GM23338 (cell line): ENCODE measurements at regions not wholly inside any gene's neighbourhood (a gene's known extent, or its start where the extent isn't known, plus 50 kb on each side); places are given as distances from the start of the nearest gene placed in this dataset.

Experiments used
- ATAC-seq: fragments of 200-7000 bp; cut with Tn5 transposase; 3 replicates; pipeline ENCODE4 v1.9.1; 2020
- DNase-seq: peaks from one replicate; pipeline ENCODE4 v3.0.0-alpha.2; 2015; ENCODE audit warnings: low spot score
- H2AFZ ChIP-seq: fragments of 200-600 bp; sonication (generic); 2 replicates; pipeline ENCODE4 v1.8.0; 2016; ENCODE audit warnings: antibody characterized with exemption, mild to moderate bottlenecking, moderate library complexity
- H3F3A ChIP-seq: fragments of 200-600 bp; sonication (generic); replicated peaks from 2 replicates; pipeline ENCODE4 v1.8.0; 2017; ENCODE audit warnings: antibody characterized with exemption, mixed run types, low read depth
- H3K27ac ChIP-seq: fragments of 200-600 bp; sonication (generic); 2 replicates; pipeline ENCODE4 v1.6.1; 2016; ENCODE audit warnings: low read depth
- H3K27me3 ChIP-seq: fragments of 200-600 bp; sonication (generic); 2 replicates; pipeline ENCODE4 v1.8.0; 2016; ENCODE audit warnings: mild to moderate bottlenecking, mixed run types, moderate library complexity; ENCODE audit not compliant: insufficient read depth
- H3K36me3 ChIP-seq: fragments of 200-600 bp; sonication (generic); 2 replicates; pipeline ENCODE4 v1.8.0; 2016; ENCODE audit warnings: mild to moderate bottlenecking; ENCODE audit not compliant: insufficient read depth
- H3K4me1 ChIP-seq: fragments of 200-600 bp; sonication (generic); 2 replicates; pipeline ENCODE4 v1.8.0; 2016; ENCODE audit warnings: mild to moderate bottlenecking, moderate library complexity; ENCODE audit not compliant: insufficient read depth
- H3K4me2 ChIP-seq: fragments of 200-600 bp; sonication (generic); 2 replicates; pipeline ENCODE4 v1.7.1; 2017; ENCODE audit warnings: mixed run types
- H3K4me3 ChIP-seq: fragments of 200-600 bp; sonication (generic); 2 replicates; pipeline ENCODE4 v1.6.1; 2016; ENCODE audit warnings: mixed run types
- H3K79me2 ChIP-seq: fragments of 200-600 bp; sonication (generic); replicated peaks from 2 replicates; pipeline ENCODE4 v1.8.0; 2017; ENCODE audit warnings: mild to moderate bottlenecking; ENCODE audit not compliant: insufficient read depth
- H3K9me2 ChIP-seq: fragments of 200-600 bp; sonication (generic); 2 replicates; pipeline ENCODE4 v1.8.0; 2017; ENCODE audit not compliant: insufficient read depth
- H4K20me1 ChIP-seq: fragments of 200-600 bp; sonication (generic); replicated peaks from 2 replicates; pipeline ENCODE4 v1.8.0; 2017; ENCODE audit warnings: mild to moderate bottlenecking; ENCODE audit not compliant: insufficient read depth
- H3K27ac Mint-ChIP-seq: 2 replicates; pipeline ENCODE4 v1.8.0; 2020; ENCODE audit warnings: inconsistent platforms, mild to moderate bottlenecking, moderate library complexity, mixed read lengths
- H3K27me3 Mint-ChIP-seq: 3 replicates; pipeline ENCODE4 v1.8.0; 2022; ENCODE audit warnings: low read depth, mild to moderate bottlenecking, moderate library complexity, mixed read lengths, inconsistent platforms; ENCODE audit not compliant: insufficient read depth, poor library complexity
- H3K36me3 Mint-ChIP-seq: 3 replicates; pipeline ENCODE4 v1.8.0; 2021; ENCODE audit warnings: low read depth, mild to moderate bottlenecking, inconsistent platforms, moderate library complexity, mixed read lengths
- H3K4me1 Mint-ChIP-seq: 3 replicates; pipeline ENCODE4 v1.8.0; 2020; ENCODE audit warnings: mild to moderate bottlenecking, inconsistent platforms, mixed read lengths
- H3K4me3 Mint-ChIP-seq: 3 replicates; pipeline ENCODE4 v1.8.0; 2021; ENCODE audit warnings: moderate library complexity, mild to moderate bottlenecking, inconsistent platforms, mixed read lengths
- H3K9me3 Mint-ChIP-seq: 3 replicates; pipeline ENCODE4 v1.8.0; 2020; ENCODE audit warnings: moderate library complexity, mild to moderate bottlenecking, inconsistent platforms, mixed read lengths
- CTCF ChIP-seq, 2 experiments: fragments of 200-600 bp in 1 of 2; sonication (generic) in 1 of 2; conservative IDR thresholded peaks; 2 replicates each; pipeline versions ENCODE4 v1.5.1 to v1.6.1; 2016 to 2017; ENCODE audit warnings: antibody characterized with exemption in 2 of 2, low read depth in 2 of 2, mild to moderate bottlenecking in 2 of 2, moderate library complexity in 1 of 2
- EZH2 ChIP-seq: fragments of 200-600 bp; sonication (generic); IDR thresholded peaks from one replicate; pipeline ENCODE4 v1.8.0; 2017; ENCODE audit warnings: antibody characterized with exemption, mild to moderate bottlenecking, low read depth; ENCODE audit not compliant: unreplicated experiment
- EZH2phosphoT487 ChIP-seq: fragments of 200-600 bp; sonication (generic); IDR thresholded peaks from one replicate; pipeline ENCODE4 v1.8.1; 2018; ENCODE audit warnings: antibody characterized with exemption; ENCODE audit not compliant: unreplicated experiment
- STAT1 ChIP-seq: IDR thresholded peaks from one replicate; pipeline ENCODE4 v1.6.1; 2016; ENCODE audit warnings: antibody characterized with exemption; ENCODE audit not compliant: unreplicated experiment
- ZNF114 ChIP-seq: fragments of 250-450 bp; sonication (Bioruptor Pico); IDR thresholded peaks from 2 replicates; pipeline ENCODE4 v1.5.0; 2020; ENCODE audit warnings: mild to moderate bottlenecking, moderate library complexity

- no peak for ATAC-seq
- Histone ChIP-seq H3K36me3 (no peaks in the 10 kb centered on the region), H3K79me2 (no peaks in the 10 kb centered on the region), H3K4me1 (no peaks in the 10 kb centered on the region), H3K27ac (no peak overlapping the region), H3K4me3 (no peak overlapping the region), H3K27me3 (no peaks in the 10 kb centered on the region), H2AFZ (no peak overlapping the region), H3K4me2 (no peak overlapping the region), H3F3A (no peaks in the 10 kb centered on the region), H3K9me2 (no peaks in the 10 kb centered on the region), H4K20me1 (no peaks in the 10 kb centered on the region)
- no peak overlapping the region for H3K27ac Mint-ChIP-seq
- H3K36me3 Mint-ChIP-seq: no peaks in the 10 kb centered on the region
- TF ChIP-seq CTCF (conservative IDR thresholded peaks at IDR 0.05; ENCODE audit: low read depth in 2 of 2) (peak in 1 of 2 experiments; percentile 35; a peak in 1 of 4 replicates), EZH2phosphoT487 (no peak), ZNF114 (CRISPR knock-in tag) (no peak), EZH2 (no peak), STAT1 (no peak)
- H3K4me1 Mint-ChIP-seq: no peaks in the 10 kb centered on the region
- peaks cover 2% of the 10 kb centered on the region for H3K27me3 Mint-ChIP-seq
- no peak overlapping the region for H3K4me3 Mint-ChIP-seq
- H3K9me3 Mint-ChIP-seq: no peaks in the 10 kb centered on the region
- peak; percentile 3 for DNase-seq
Measured at GRCh38 chrX:78199851-78200250, 60.4 kb upstream of the TAF9B start.
